ENCODE measurements at regions not wholly inside any gene's neighbourhood (a gene's known extent, or its start where the extent isn't known, plus 50 kb on each side); places are given as distances from the start of the nearest gene placed in this dataset.
A peak's percentile ranks its signal among the peaks of the same experiment; 100 is the strongest.

DNA sequence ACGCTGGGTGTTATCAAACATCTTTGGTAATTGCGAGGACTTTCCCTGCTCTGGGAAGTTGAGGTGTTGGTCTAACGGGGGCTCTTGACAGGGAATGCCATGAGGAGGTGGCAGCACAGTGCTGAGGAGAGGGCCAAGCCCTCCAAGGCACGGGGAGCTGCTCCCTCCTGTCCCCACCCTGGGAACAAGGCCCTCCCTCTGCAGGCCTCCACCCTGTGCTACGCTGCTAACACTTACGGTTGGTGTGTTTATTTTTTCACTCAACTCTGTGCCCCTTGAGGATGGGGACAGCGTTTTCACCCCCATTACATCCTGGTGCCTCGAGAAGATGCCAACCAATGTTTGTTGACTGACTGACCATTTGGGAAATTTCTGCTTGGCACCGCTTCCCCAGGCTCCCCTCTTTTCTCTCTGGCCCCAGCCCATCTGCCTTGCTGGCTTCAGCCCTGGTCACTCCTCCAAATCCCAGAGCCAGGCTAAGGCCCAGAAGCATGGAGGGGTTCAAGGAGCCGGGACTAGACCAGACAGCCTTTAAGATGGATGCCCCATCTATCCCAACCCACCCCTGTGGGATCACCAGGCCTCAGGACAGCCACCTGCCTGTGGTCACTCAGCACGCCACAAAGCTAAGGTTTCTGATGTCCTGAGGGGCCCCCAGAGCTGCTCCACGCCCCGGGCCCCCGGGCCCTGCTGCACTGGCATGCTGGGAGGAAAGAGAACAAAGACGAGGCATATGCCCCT is 125.7 kb downstream of the BARX1 start:
- no peak for DNase-seq (ENCODE audit: low read depth in 2 of 2)

DNA sequence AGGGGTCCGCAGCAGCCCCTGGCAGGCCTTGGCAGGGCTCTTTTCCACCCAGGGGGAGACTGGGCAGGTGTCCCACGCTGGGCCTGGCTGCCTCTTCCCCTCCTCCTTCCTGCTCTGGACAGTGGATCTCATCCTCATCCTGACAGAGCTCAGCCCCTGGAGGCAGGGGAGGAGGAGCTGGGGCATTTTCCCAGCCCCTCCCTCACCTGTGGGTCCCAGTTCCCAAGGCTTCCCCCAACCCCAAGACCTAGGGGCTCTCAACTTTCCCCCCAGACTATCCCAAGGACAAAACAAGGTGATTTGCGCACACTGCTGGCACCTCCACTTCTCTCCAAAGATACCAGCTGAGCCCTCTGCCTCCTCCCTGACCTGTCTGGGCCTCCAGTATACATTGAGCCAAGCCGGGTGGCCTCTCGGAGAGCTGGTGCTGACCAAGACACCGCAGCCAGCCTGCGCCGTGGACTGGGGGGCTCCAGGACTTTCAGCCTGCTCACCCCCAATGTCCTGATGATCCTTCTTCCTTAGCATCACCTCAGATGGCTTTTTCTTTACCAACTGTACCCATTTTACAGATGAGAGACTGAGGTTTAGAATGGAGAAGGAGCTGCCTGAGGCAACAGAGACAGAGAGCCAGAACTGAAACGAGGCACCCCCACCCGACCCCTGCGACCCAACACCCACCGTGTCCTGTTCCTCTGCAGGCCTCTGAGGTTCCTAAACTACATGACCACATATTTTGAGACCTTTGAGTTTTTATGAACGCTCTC is 126.6 kb downstream of the BARX1 start:
- DNase-seq (ENCODE audit: low read depth in 2 of 2): no peak

DNA sequence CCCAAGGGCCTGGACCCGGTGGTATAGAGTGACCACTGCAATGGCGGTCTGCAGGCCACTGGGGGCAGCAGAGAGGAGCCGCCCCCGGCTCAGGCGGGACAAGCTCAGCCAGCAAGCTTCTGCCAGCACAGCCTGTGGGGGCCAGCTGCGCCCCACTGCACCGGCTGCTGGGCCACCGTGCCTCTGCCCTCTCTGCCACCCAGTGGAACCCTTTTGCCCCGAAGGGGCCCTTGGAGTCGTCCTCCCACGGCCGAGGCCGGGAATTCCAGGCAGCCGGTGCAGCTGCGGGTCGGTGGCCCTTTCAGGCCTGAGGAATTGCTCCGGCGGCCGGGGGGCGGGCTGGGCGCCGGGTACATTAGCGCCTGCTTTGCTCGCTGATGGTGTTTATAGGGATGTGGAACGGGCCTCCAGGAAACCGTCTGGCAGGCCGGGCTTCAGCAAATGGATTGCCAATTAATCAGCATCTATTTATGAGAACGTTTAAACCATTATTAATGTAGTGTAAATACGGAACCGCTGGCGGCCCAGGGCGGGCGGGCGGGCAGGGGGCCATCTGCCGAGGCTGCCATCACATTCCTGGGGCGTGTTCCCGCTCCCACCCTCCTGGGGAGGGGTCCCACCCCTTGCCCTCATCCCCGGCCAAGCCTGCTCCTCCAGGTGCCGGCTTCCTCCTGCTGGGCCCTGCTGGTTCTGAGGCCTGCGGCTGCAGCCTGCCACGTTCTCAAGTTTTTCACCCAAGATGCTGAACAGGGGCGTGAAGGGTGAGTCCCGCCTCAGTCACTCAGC is 127.4 kb downstream of the BARX1 start:
- DNase-seq (ENCODE audit: low read depth in 2 of 2): peak in 1 of 2 donors; percentile 33

DNA sequence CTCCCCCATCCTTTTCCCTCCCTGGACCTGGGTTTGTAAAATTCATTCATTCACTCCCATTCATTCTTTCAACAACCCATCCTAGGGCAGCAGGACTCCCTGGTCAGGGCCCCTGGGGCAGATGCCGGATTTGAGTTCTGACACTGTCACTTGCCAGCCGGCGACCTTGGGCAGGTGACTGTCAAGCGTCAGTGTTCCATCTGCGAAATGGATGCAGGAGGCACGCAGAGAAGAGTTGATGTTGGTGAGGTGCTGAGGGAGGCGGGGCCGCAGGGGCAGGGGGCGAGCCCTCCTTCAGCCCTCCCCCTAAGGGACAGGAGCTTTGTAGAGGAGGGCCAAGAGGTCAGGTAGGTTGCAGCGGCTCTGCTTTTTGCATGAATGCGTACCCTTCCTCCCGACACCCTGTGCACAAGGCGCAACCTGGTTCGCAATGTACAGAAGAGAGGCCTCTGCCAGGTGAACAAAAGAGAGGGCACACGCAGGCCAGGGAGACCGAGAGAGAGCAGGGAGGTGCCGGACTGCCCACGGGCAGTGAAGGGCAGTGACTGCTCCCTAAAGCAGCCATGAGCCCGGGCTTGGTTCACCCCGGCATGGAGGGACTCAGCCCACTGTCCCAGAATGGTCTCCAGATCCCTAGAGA is 128.1 kb downstream of the BARX1 start:
- DNase-seq (ENCODE audit: low read depth in 2 of 2): no peak

DNA sequence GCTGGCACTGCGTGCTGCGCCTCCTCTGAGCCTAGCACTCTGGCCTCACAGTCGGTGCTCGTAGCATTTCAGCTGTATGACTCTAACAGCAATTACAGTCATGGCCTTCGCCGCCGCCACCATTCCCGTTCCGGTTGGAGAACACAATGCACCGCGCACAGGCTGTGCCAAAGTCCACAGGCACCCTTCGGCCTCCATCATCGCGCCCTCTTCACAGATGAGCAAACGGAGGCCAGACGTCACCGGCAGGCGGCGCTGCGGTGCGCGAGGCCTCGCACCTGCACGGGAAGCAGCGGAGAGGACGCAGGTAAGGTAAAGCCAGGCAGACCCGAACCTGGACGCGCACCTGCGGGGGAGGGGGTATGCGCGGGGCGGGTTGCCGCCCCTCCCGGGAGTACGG is 128.9 kb downstream of the BARX1 start:
- peak; percentile 28 to 51 for DNase-seq (ENCODE audit: low read depth in 2 of 2)

DNA sequence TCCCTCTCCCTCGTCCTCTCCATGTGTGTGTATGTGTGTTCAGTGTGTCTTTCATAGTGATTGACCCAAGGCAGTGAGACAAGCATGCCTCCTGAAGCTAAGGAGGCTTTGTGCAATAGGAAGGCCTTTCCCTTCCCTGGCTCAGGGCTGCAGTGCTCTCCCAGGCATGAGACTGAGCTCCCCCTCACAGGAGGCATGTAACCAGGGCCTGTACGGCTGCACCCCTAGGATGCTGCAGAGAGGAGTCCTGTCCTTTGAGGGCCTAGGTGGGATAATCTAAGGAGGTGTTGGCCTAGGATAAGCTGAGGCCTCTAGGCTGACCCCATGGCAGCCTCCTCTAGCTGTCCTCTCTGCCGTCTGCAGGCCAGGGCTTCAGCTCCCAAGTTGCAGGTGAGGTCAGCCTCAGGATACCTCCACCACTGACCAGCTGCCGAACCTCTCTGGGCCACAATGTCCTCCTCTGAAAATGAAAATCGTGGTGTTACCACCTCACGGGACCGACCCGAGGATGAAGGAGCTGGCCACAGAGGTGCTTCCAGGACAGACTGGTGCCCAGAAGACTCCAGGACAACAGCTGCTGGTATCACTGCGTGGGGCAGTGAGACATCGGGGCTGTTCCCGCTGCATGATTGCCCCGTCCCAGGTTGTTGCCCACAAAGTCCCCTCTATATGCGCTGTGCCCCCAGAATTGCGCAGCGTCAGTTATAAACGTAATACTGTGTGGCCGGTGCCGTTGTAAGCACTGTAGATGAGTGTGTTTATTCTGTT is 129.6 kb downstream of the BARX1 start:
- DNase-seq (ENCODE audit: low read depth in 2 of 2): no peak

DNA sequence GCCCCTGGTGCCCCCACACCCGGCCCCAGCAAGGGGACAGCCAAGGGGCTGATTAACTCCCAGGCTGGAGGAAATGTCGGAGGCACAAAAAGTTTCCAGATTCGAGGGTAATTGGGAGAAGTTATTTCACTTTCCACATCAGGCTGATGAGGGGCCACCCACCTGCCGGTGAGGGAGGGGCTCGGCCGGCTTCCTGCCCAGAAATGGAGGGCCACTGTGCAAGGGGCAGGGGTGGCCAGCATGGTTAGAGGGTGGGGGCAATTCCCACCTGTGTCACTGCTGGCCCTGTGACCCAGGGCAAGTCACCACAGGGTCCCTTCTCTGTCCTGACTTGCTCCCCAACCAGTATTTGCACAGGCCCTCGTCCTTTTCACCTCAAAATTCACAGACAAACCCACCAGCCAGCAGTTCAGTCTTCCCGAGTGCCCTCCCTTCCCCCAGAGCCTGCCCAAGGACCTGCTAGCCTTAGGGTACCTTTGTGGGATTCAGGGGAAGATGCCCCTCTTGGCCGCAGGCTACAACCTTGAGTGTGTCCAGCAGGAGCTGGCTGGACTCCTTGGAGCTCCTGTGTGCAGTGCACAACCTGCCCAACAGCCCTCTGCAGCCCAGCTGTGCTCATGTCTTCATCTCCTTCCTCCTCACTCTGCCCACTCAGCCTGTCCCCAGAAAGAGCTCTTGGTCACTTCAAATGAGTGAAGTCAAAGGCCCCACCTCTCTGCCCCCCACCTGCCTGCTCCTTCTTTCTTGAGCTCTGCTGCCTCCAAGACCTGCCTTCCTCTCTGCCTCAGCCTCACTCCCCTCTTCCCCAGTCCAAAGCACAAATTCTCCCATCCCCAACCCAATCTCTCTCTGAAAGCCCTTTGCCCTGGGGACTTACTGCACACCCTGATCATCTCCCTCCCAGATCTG is 130.5 kb downstream of the BARX1 start:
- no peak for DNase-seq (ENCODE audit: low read depth in 2 of 2)

DNA sequence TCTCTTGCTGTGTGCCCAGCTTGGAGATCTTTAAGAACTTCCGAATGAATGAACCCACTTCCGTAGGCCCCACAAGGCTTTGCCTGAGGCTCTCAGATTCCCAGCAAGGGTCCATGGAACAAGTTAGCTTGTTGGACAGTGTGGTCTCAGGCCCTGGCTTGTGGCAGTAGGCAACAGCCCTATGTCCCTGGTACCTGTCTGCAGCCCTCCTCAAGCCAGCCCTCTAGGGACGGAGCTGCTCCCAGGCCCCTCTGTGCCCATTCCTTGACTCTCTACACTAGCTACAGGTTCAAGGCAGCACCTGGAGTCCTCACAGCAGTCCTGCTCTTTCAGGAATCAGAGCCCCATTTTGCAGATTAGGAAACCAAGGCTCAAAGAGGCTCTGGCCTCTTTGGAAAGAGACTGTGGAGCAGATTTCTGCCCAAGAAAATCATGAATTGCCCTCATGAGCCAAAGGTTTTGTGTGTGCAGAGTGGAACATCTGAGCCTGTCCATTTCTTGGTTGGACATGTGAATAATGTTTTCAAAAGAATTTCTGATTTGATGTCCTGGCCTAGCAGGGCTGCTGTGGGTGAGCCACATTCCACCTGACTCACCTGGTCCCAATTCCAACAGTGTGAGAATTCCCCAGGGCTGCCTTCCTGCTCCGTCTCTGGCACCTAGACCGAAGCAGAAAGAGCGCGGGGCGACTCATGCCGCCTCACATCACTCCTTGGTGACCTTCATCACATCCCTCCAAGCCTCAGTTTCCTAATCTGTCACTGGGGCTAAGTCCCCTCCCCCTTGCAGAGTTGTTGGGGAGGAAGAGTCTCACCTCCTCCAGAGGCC is 131.7 kb downstream of the BARX1 start:
- no peak for DNase-seq (ENCODE audit: low read depth in 2 of 2)

DNA sequence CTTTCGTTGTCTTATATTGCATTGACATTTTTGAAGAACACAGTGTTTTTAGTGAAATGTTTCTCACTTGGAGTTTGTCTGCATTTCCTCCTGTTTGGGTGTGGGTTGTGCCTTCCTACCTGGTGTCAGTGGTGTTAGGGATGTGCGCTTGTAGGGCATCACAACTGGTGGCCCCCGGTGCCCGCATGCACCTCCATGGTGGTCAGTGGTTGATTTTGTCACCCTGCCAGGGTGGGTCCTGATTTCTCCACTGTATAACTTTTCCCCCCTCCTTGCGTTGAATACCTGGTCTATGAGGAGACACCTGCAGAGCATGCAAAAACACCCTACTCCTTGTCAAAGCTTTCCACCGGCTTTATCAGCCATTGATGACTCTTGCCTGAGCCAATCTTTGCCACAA is 132.9 kb downstream of the BARX1 start:
- DNase-seq (ENCODE audit: low read depth in 2 of 2): no peak

DNA sequence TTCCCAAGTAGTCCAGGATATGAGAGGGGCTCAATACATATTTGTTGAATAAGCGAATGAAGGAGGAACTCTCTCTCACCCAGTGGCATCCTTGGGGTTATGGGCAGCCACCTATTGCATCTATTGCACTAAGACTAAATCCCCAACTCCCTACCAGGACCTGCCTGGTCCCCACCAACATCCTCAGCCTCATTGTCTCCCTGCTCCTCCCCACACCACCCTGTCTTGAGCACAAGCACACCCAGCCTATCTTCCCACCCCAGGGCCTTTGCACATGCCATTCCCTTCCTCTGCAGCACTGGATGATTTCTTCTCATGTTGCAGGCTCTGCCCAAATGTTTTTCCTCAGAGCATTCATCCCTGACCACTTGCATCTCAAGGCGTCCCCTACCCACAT is 133.8 kb downstream of the BARX1 start:
- DNase-seq (ENCODE audit: low read depth in 2 of 2): no peak

DNA sequence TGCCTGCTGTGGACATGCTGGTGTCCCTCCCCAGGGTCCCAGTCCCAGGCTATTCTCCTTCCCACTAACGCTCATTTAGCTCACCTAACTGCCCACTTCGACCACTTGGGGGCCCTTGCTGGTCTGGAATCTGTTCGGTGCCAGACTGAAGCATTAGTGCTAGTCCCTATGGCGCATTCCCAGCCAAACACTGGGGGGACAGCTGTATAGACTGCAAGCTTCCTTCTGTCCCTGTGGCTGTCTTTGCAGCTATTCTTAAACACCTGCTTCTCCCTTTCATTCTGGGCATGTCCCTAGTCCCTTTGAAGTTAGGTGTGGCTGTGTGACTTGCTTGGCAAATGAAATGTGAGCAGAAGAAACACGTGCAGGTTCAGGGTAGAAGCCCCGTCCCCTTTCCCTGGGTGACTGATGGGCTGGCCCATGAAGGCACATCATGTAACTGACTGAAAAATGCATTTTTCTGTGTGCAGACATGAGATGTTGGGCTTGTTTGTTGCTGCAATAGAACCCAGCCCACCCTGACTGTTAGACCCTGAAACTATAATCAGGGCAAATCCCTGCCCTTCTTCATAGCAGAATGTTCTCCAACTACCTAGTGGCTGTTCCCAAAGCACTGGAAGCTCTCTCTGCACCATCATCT is 134.4 kb downstream of the BARX1 start:
- DNase-seq (ENCODE audit: low read depth in 2 of 2): no peak

DNA sequence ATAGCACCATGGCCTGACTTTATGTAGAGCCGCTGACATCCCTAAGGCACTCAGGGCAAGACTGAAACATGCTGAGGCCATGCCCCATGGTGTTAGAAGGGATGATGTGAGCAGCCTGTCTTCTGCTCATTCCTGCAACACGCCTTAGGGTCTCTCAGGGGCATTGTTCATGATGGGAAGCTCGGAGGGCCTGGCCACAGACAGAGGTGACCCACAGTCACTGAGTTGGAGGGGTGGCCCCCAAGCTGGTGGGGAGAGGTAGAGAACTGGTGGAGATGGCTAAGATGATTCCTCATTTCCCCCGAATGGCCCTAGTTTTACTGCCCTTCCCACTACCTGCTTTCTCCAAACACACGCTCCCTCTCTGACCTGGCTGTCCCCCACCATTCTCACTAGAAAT is 135.2 kb downstream of the BARX1 start:
- no peak for DNase-seq (ENCODE audit: low read depth in 2 of 2)

DNA sequence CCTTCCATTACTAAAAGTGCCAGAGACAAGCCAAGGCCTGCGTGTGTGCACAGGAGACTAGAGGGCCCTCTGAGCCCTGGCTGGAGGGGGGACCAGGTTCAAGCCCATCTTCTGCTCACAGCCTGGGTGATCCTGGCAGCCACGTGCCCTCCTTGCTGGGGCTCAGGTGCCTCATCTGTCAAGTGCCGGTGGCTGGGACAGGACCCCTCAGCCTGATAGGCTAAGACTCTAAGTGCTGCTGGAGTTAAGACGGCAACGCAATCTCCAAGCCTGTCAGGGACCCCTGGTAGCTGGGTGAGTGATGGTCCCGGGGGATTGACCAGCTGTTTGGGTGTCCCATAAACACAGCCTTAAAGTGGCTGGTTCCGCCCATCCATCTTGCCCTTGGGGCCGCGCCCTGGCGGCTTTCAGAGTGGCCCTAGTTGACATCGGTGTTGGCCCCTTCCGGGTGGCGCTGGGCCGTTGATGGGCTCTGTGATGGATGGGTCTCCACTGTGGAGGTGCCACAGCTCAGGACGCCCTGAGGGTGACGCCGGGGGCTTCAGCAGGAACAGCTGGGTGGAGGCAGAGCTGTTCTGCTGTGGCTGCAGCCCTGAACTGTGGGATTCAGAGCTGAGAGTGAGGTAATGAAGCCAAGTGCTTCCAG is 136.2 kb downstream of the BARX1 start:
- no peak for DNase-seq (ENCODE audit: low read depth in 2 of 2)

DNA sequence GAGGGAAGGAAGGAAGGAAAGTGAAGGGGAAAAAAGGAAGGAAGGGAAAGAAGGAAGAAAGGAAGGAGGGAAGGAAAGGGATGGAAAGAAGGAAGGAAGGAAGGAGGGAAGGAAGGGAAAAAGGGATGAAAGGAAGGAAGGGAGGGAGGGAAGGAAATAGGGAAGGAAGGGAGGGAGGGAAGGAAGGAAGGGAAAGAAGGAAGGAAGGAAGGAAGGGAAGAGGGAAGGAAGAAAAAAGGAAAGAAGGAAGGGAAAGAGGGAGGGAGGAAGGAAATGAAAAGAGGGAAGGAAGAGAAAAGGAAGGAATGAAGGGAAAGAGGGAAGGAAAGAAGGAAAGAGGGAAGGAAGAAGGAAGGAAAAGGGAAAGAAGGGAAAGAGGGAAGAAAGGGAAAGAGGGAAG is 136.9 kb downstream of the BARX1 start:
- DNase-seq (ENCODE audit: low read depth in 2 of 2): no peak

DNA sequence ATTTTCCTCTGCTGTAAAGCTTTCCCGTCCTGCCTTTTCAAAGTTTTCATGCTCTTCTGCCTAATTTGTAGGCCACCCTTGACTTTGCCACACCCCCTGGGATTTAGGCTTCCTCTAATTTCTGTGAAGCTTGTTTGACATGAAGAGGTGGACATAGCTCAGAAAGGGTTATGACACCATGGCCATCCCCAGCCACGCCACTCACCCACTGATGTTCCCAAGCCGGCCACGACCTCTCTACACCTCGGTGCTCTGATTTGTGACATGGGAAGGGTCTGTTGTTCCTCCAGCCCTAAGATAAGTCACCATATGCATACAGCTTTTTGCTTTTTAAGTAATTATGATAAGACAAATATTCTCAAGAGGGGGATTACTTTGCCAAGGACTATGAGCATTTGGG is 139.5 kb downstream of the BARX1 start:
- no peak for DNase-seq (ENCODE audit: low read depth in 2 of 2)

DNA sequence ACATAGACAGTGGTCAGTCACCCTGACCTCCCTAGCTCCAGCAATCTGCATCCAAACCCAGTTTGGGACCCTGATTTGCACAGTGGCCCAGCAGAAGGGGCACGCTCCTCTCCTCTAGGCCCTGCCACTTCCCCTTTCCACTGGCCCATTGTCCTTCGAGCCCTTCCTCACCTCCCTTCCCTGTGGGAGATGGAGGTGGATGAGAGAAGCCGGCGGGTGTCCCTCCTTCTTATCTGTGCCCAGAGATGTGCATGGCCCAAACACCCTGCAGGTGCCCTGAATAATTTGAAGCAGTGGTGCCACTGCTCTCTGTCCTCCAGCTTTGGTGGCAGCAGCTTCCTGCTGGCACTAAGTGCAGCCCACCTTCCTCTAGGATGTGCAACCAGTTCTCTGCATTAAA is 140.0 kb downstream of the BARX1 start:
- DNase-seq (ENCODE audit: low read depth in 2 of 2): no peak

DNA sequence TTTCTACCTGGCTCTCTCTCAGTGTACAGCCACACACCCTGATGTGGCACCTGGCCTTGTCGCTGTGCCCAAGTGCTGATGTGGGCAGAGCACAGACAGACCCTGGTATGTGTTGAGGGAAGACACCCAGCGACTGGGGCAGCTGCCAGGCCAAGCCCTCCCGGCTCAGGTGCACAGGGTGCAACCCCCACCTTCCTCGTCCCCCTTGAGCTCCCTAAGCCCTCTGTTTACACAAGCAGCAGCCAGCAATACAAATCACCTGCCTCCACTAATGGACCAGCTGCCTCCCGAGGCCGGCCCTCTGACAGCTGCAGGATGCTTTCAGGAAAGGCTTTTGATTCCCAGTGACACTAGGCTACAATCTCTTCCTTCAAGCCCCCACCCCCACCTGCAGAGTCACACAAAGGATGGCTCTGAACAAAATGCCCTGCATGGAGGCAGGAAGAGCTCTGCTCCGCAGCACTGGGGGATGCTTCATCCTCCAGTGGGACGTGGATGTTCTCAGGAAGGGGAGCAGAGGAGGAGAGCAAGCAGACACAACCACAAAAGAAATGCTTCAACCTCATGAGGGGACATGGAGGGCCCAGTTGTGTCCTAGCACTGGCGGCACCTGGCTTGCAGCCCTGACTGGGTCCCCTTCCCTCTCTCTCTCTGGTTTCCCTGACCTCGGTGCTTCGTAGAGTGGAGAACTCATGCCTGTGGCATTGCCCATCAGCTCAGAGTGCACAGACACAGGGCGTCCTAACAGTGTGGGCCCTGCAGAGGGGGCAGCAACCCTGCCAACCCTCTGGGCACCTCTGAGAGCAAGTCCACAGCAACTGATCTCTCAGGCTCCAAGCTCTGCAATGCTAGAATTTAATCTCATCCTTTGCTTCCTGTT is 140.8 kb downstream of the BARX1 start:
- DNase-seq (ENCODE audit: low read depth in 2 of 2): no peak
